Heart left ventricle (tissue), 13 donors: ENCODE measurements at regions not wholly inside any gene's neighbourhood (a gene's known extent, or its start where the extent isn't known, plus 50 kb on each side); places are given as distances from the start of the nearest gene placed in this dataset.

Experiments
- POLR2A ChIP-seq, 2 donors: fragments of 450-650 bp; IDR thresholded peaks; one replicate each; pipeline ENCODE4 v1.6.1; 2017; ENCODE audit warnings: antibody characterized with exemption in 2 of 2, mild to moderate bottlenecking in 2 of 2, moderate library complexity in 2 of 2
- TF ChIP-seq, protein P1 (sequence below), 12 donors: fragments of 200-600 bp; sonication (generic) in 4 of 12; IDR thresholded peaks; one replicate each; pipeline versions ENCODE4 v1.5.0 to v1.8.0; 2018 to 2022; ENCODE audit warnings: antibody characterized with exemption in 12 of 12, mild to moderate bottlenecking in 5 of 12
- donor health status: ischemic (EF 13 %, LVEDD 7.1; RV severe dilation, severe dysfunction).
- donor health status: DM: no; HTN: yes; CAD: no.
- donor health status: DM: no; HTN: no; CAD: no.
- donor health status: ischemic (EF 25% LVEDD 6.9; RV normal size, moderate dysfunction).
- donor health status: ischemic (EF 25% LVEDD 5.7; RV mildly dilated, moderate dysfunction).
- donor health status: ischemic (EF 35%, LVEDD 5.7; RV mildly dilated, moderate dysfunction).
- donor health status: nonischemic (EF 11% LVEDD 7.7; RV severe dilation, severe dysfunction).
- donor health status: DM: yes; HTN: yes; CAD: no.
- donor health status: PGD.
- donor health status: ischemic (EF 29% LVEDD 5.4; RV normal size, mild dysfunction).
- donor health status: nonischemic (EF 23%, LVEDD 6.1; RV moderate dilation, normal function).

GRCh38 chr20:12677925-12678324 is 330.8 kb upstream of the SPTLC3 start:
- TF ChIP-seq, protein P1, sequence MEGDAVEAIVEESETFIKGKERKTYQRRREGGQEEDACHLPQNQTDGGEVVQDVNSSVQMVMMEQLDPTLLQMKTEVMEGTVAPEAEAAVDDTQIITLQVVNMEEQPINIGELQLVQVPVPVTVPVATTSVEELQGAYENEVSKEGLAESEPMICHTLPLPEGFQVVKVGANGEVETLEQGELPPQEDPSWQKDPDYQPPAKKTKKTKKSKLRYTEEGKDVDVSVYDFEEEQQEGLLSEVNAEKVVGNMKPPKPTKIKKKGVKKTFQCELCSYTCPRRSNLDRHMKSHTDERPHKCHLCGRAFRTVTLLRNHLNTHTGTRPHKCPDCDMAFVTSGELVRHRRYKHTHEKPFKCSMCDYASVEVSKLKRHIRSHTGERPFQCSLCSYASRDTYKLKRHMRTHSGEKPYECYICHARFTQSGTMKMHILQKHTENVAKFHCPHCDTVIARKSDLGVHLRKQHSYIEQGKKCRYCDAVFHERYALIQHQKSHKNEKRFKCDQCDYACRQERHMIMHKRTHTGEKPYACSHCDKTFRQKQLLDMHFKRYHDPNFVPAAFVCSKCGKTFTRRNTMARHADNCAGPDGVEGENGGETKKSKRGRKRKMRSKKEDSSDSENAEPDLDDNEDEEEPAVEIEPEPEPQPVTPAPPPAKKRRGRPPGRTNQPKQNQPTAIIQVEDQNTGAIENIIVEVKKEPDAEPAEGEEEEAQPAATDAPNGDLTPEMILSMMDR (IDR thresholded peaks at IDR 0.05) = no peak
- no peak for TF ChIP-seq POLR2A (IDR thresholded peaks at IDR 0.05)
